IMR-90 (cell line): ENCODE measurements at regions not wholly inside any gene's neighbourhood (a gene's known extent, or its start where the extent isn't known, plus 50 kb on each side); places are given as distances from the start of the nearest gene placed in this dataset.

Source experiments
- ATAC-seq: fragments of 200-7000 bp; cut with Tn5 transposase; 2 replicates; pipeline ENCODE4 v1.9.1; 2020; ENCODE audit warnings: low read depth, mild to moderate bottlenecking, moderate library complexity
- BruUV-seq: library from RNA; stranded (reverse); fragments of 400-500 nt; replicated peaks from 2 replicates; lab custom pipeline; 2021; lab: Mats Ljungman, UMichigan
- CTCF ChIA-PET: fragments of 300-600 bp; formaldehyde crosslinking; extraction: SDS; loops from one replicate; lab custom pipeline; 2021; ENCODE audit warnings: antibody characterized with exemption; lab: Yijun Ruan, JAX
- POLR2A ChIA-PET: fragments of 300-600 bp; sonication (Branson Sonifier 250); formaldehyde crosslinking; loops from one replicate; lab custom pipeline; 2022; ENCODE audit warnings: antibody characterized with exemption; ENCODE audit not compliant: unreplicated experiment; lab: Charles Lee
- DNase-seq: peaks from one replicate; pipeline ENCODE4 v3.0.0; 2013
- H2AFZ ChIP-seq: replicated peaks from 2 replicates; pipeline ENCODE3; 2013; ENCODE audit warnings: low read length, mild to moderate bottlenecking; ENCODE audit not compliant: poor library complexity
- H2AK5ac ChIP-seq: 2 replicates; pipeline ENCODE4 v1.6.1; 2013; ENCODE audit warnings: low read depth, low read length, inconsistent platforms
- H2AK9ac ChIP-seq: replicated peaks from 2 replicates; pipeline ENCODE3; 2013; ENCODE audit warnings: mild to moderate bottlenecking, low read depth, low read length, moderate library complexity; ENCODE audit not compliant: poor library complexity
- H2BK120ac ChIP-seq: 2 replicates; pipeline ENCODE4 v1.6.1; 2013; ENCODE audit warnings: low read depth, low read length, inconsistent platforms
- H2BK15ac ChIP-seq: 3 replicates; pipeline ENCODE4 v1.6.1; 2013; ENCODE audit warnings: low read depth, low read length, inconsistent platforms
- H2BK20ac ChIP-seq: 2 replicates; pipeline ENCODE4 v1.6.1; 2013; ENCODE audit warnings: low read depth, mild to moderate bottlenecking, inconsistent platforms, low read length, moderate library complexity
- H2BK5ac ChIP-seq: 2 replicates; pipeline ENCODE4 v1.6.1; 2013; ENCODE audit warnings: mild to moderate bottlenecking, low read depth, low read length, inconsistent platforms; ENCODE audit not compliant: poor library complexity, severe bottlenecking
- H3K14ac ChIP-seq: replicated peaks from 2 replicates; pipeline ENCODE4 v1.6.1; 2013; ENCODE audit warnings: low read depth, low read length, inconsistent platforms
- H3K18ac ChIP-seq: 2 replicates; pipeline ENCODE4 v1.6.1; 2013; ENCODE audit warnings: low read depth, low read length, control low read depth
- H3K23ac ChIP-seq: 2 replicates; pipeline ENCODE4 v1.6.1; 2013; ENCODE audit warnings: low read depth, low read length, inconsistent platforms
- H3K27ac ChIP-seq: 2 replicates; pipeline ENCODE4 v1.5.1; 2013; ENCODE audit warnings: mild to moderate bottlenecking, control low read depth, low read length; ENCODE audit not compliant: insufficient read depth
- H3K27me3 ChIP-seq: 2 replicates; pipeline ENCODE4 v1.6.1; 2013; ENCODE audit warnings: low read length; ENCODE audit not compliant: control insufficient read depth, insufficient read depth
- H3K36me3 ChIP-seq: 2 replicates; pipeline ENCODE4 v1.6.1; 2013; ENCODE audit warnings: low read length, mixed read lengths; ENCODE audit not compliant: control insufficient read depth, insufficient read depth
- H3K4ac ChIP-seq: 2 replicates; pipeline ENCODE4 v1.6.1; 2013; ENCODE audit warnings: low read depth, low read length, inconsistent platforms
- H3K4me1 ChIP-seq: 2 replicates; pipeline ENCODE4 v1.6.1; 2013; ENCODE audit warnings: low read length, mixed read lengths; ENCODE audit not compliant: control insufficient read depth, insufficient read depth
- H3K4me2 ChIP-seq: 2 replicates; pipeline ENCODE4 v1.6.1; 2013; ENCODE audit warnings: low read depth, mild to moderate bottlenecking, control low read depth, low read length, moderate library complexity
- H3K4me3 ChIP-seq: 2 replicates; pipeline ENCODE4 v1.5.1; 2013; ENCODE audit warnings: low read depth, mild to moderate bottlenecking, control low read depth, low read length, moderate library complexity; ENCODE audit not compliant: insufficient read depth
- H3K56ac ChIP-seq: 2 replicates; pipeline ENCODE4 v1.6.1; 2013; ENCODE audit warnings: low read length, inconsistent platforms; ENCODE audit not compliant: insufficient read depth; ENCODE audit errors: extremely low read depth
- H3K79me1 ChIP-seq, 2 experiments: 2 replicates each; pipeline ENCODE4 v1.6.1; 2013; ENCODE audit warnings: low read length in 2 of 2, inconsistent platforms in 1 of 2, low read depth in 1 of 2
- H3K9ac ChIP-seq: 2 replicates; pipeline ENCODE4 v1.6.1; 2013; ENCODE audit warnings: low read depth, low read length, control low read depth
- H3K9me1 ChIP-seq: 2 replicates; pipeline ENCODE4 v1.6.1; 2013; ENCODE audit warnings: low read length, inconsistent platforms; ENCODE audit not compliant: insufficient read depth
- H3K9me3 ChIP-seq: 2 replicates; pipeline ENCODE4 v1.6.1; 2013; ENCODE audit warnings: low read length; ENCODE audit not compliant: control insufficient read depth, insufficient read depth
- H4K20me1 ChIP-seq: 2 replicates; pipeline ENCODE4 v1.6.1; 2013; ENCODE audit warnings: low read length, inconsistent platforms; ENCODE audit not compliant: insufficient read depth
- H4K5ac ChIP-seq: 2 replicates; pipeline ENCODE4 v1.6.1; 2013; ENCODE audit warnings: mild to moderate bottlenecking, low read depth, low read length, control low read depth
- H4K8ac ChIP-seq, 2 experiments: 2 replicates each; pipeline ENCODE4 v1.6.1; 2013; ENCODE audit warnings: low read depth in 2 of 2, low read length in 2 of 2, control low read depth in 1 of 2, inconsistent platforms in 1 of 2
- H4K91ac ChIP-seq: 2 replicates; pipeline ENCODE4 v1.6.1; 2013; ENCODE audit warnings: low read depth, low read length, inconsistent platforms; ENCODE audit not compliant: insufficient read depth
- BHLHE40 ChIP-seq: fragments of 150-350 bp; IDR thresholded peaks from 2 replicates; pipeline ENCODE4 v1.6.1; 2016; ENCODE audit warnings: mild to moderate bottlenecking, low read depth, low read length
- CEBPB ChIP-seq: IDR thresholded peaks from 2 replicates; pipeline ENCODE4 v1.6.1; 2012; ENCODE audit warnings: low read depth, low read length, improper control_type of control experiment
- CHD1 ChIP-seq: IDR thresholded peaks from 2 replicates; pipeline ENCODE4 v1.6.1; 2012; ENCODE audit warnings: low read depth, low read length, improper control_type of control experiment
- FOS ChIP-seq: fragments of 150-350 bp; IDR thresholded peaks from 2 replicates; pipeline ENCODE4 v1.6.1; 2016; ENCODE audit warnings: low read depth, low read length
- MAFK ChIP-seq: IDR thresholded peaks from 2 replicates; pipeline ENCODE4 v1.6.1; 2012; ENCODE audit warnings: low read depth, low read length, improper control_type of control experiment
- MAZ ChIP-seq: IDR thresholded peaks from 2 replicates; pipeline ENCODE4 v1.6.1; 2012; ENCODE audit warnings: low read depth, mild to moderate bottlenecking, low read length, improper control_type of control experiment, moderate library complexity, borderline replicate concordance
- MXI1 ChIP-seq: IDR thresholded peaks from 2 replicates; pipeline ENCODE4 v1.6.1; 2012; ENCODE audit warnings: low read depth, mild to moderate bottlenecking, low read length, moderate library complexity, borderline replicate concordance
- NFE2L2 ChIP-seq: fragments of 150-350 bp; IDR thresholded peaks from 2 replicates; pipeline ENCODE4 v1.6.1; 2016; ENCODE audit warnings: low read depth, mild to moderate bottlenecking, low read length
- POLR2A ChIP-seq: IDR thresholded peaks from 2 replicates; pipeline ENCODE4 v1.6.1; 2012; ENCODE audit warnings: mild to moderate bottlenecking, low read depth, low read length
- RAD21 ChIP-seq: IDR thresholded peaks from 2 replicates; pipeline ENCODE4 v1.6.1; 2012; ENCODE audit warnings: low read length, improper control_type of control experiment
- RCOR1 ChIP-seq: IDR thresholded peaks from 2 replicates; pipeline ENCODE4 v1.6.1; 2012; ENCODE audit warnings: mild to moderate bottlenecking, low read length, improper control_type of control experiment; ENCODE audit not compliant: insufficient replicate concordance
- RFX5 ChIP-seq: IDR thresholded peaks from 2 replicates; pipeline ENCODE4 v1.8.0; 2012; ENCODE audit warnings: low read depth, mild to moderate bottlenecking, low read length, moderate library complexity
- SMC3 ChIP-seq: fragments of 150-350 bp; IDR thresholded peaks from 2 replicates; pipeline ENCODE4 v1.6.1; 2016; ENCODE audit warnings: low read depth, mild to moderate bottlenecking, antibody characterized with exemption, low read length, moderate library complexity
- WGBS, 2 experiments: methylation state at CpG; one replicate each; pipeline versions ENCODE4 v1.1.5 to v1.1.7; 2013; ENCODE audit warnings: missing lambda C conversion rate in 2 of 2; ENCODE audit not compliant: insufficient read length in 1 of 2; ENCODE audit errors: extremely low coverage in 2 of 2; 5-methylcytosine and 5-hydroxymethylcytosine counted together
- dilution Hi-C: fragments of 300-500 bp; cut with HindIII; formaldehyde crosslinking; loops from one replicate; pipeline ENCODE4 v1.14.3; 2018; ENCODE audit warnings: low sequenced_read_pairs; ENCODE audit not compliant: unreplicated experiment
- in situ Hi-C: fragments of 300-500 bp; cut with MboI; formaldehyde crosslinking; loops from 3 replicates; pipeline ENCODE4 v1.14.3; 2019; ENCODE audit warnings: low sequenced_read_pairs, inconsistent platforms, mixed read lengths
- intact Hi-C: fragments of 100-400 bp; cut with micrococcal nuclease; formaldehyde crosslinking; loops from 2 replicates; pipeline ENCODE4 v1.10.0; 2022
- TF ChIP-seq, protein P1 (sequence below): fragments of 150-350 bp; IDR thresholded peaks from 2 replicates; pipeline ENCODE4 v1.6.1; 2017; ENCODE audit warnings: mild to moderate bottlenecking, antibody characterized with exemption, low read length, low read depth
- TF ChIP-seq, protein P2 (sequence below): fragments of 150-350 bp; IDR thresholded peaks from 2 replicates; pipeline ENCODE4 v1.6.1; 2016; ENCODE audit warnings: low read depth, mild to moderate bottlenecking, low read length, moderate library complexity, borderline replicate concordance
- TF ChIP-seq, protein P3 (sequence below): conservative IDR thresholded peaks from 2 replicates; pipeline ENCODE4 v1.5.1; 2012; ENCODE audit warnings: mild to moderate bottlenecking, low read depth, low read length, improper control_type of control experiment

DNA sequence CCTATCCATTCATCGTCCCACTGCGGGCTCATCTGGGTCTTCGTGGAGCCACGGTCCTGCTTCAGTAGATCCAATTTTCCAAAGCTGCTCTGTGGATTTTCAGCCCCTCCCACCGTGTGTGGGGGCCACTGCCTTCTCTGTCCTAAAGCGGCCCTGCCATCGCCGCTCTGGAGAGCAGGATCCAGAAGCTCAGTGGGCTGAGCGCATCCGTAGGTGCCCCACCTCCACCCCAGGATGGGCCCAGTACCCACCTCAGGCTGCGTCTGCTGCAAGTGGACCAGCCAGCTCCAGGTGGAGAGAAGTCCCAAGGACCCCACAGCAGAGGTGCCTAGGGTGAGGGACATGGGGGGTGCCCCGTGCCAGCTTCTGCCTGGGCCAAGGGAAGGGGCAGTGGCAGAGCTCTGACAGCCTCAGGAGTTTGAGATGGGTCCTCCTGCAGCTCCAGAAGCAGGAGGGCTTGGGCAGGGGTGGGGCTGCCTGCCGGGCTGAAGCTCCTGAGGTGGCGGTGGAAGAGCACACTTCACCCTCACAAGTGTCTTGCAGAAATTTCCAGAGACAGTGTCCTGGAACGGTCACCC, 148.1 kb upstream of the C14orf180 start:
- H2BK5ac ChIP-seq: no peak overlapping the region
- H3K9me1 ChIP-seq: no peaks in the 10 kb centered on the region
- no peak overlapping the region for H3K18ac ChIP-seq
- H2BK20ac ChIP-seq: no peak overlapping the region
- H3K36me3 ChIP-seq: no peaks in the 10 kb centered on the region
- no peak overlapping the region for H3K23ac ChIP-seq
- WGBS, 2 experiments: 67% methylated on average over 3 of the region's 15 CpGs; no CpG with 5 or more reads in 1 of the 2 experiments
- no peak overlapping the region for H3K4me3 ChIP-seq
- H3K14ac ChIP-seq: no peak overlapping the region
- H4K5ac ChIP-seq: no peak overlapping the region
- H3K4me1 ChIP-seq: no peaks in the 10 kb centered on the region
- ChIA-PET CTCF (no interaction called here), POLR2A (no interaction called here)
- no peak for ATAC-seq
- no peak overlapping the region for H2BK15ac ChIP-seq
- H4K20me1 ChIP-seq: no peaks in the 10 kb centered on the region
- no peak overlapping the region for H3K27ac ChIP-seq
- H2AK5ac ChIP-seq: no peak overlapping the region
- intact Hi-C loops (no loop called here), dilution Hi-C loops (no loop called here), in situ Hi-C loops (no loop called here)
- H4K91ac ChIP-seq: no peak overlapping the region
- BruUV-seq: no TSS peak
- no peak for DNase-seq
- no peak overlapping the region for H2AFZ ChIP-seq
- H3K4ac ChIP-seq: no peak overlapping the region
- H3K9ac ChIP-seq: no peak overlapping the region
- H2BK120ac ChIP-seq: no peak overlapping the region
- no peaks in the 10 kb centered on the region for H3K27me3 ChIP-seq
- H4K8ac ChIP-seq: no peak overlapping the region
- no peak overlapping the region for H3K4me2 ChIP-seq
- no peak overlapping the region for H2AK9ac ChIP-seq
- TF ChIP-seq NFE2L2 (no peak), BHLHE40 (no peak), CEBPB (no peak), RCOR1 (no peak), CHD1 (no peak), RFX5 (no peak), FOS (no peak), MXI1 (no peak), RAD21 (no peak), MAFK (no peak), SMC3 (no peak), MAZ (no peak), POLR2A (no peak)
- TF ChIP-seq, protein P1, sequence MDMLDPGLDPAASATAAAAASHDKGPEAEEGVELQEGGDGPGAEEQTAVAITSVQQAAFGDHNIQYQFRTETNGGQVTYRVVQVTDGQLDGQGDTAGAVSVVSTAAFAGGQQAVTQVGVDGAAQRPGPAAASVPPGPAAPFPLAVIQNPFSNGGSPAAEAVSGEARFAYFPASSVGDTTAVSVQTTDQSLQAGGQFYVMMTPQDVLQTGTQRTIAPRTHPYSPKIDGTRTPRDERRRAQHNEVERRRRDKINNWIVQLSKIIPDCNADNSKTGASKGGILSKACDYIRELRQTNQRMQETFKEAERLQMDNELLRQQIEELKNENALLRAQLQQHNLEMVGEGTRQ: no peak
- TF ChIP-seq, protein P2, sequence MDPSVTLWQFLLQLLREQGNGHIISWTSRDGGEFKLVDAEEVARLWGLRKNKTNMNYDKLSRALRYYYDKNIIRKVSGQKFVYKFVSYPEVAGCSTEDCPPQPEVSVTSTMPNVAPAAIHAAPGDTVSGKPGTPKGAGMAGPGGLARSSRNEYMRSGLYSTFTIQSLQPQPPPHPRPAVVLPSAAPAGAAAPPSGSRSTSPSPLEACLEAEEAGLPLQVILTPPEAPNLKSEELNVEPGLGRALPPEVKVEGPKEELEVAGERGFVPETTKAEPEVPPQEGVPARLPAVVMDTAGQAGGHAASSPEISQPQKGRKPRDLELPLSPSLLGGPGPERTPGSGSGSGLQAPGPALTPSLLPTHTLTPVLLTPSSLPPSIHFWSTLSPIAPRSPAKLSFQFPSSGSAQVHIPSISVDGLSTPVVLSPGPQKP: no peak
- TF ChIP-seq, protein P3, sequence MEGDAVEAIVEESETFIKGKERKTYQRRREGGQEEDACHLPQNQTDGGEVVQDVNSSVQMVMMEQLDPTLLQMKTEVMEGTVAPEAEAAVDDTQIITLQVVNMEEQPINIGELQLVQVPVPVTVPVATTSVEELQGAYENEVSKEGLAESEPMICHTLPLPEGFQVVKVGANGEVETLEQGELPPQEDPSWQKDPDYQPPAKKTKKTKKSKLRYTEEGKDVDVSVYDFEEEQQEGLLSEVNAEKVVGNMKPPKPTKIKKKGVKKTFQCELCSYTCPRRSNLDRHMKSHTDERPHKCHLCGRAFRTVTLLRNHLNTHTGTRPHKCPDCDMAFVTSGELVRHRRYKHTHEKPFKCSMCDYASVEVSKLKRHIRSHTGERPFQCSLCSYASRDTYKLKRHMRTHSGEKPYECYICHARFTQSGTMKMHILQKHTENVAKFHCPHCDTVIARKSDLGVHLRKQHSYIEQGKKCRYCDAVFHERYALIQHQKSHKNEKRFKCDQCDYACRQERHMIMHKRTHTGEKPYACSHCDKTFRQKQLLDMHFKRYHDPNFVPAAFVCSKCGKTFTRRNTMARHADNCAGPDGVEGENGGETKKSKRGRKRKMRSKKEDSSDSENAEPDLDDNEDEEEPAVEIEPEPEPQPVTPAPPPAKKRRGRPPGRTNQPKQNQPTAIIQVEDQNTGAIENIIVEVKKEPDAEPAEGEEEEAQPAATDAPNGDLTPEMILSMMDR: no peak
- H3K56ac ChIP-seq: no peak overlapping the region
- no peaks in the 10 kb centered on the region for H3K79me1 ChIP-seq
- peaks cover 32% of the 10 kb centered on the region for H3K9me3 ChIP-seq
